ENCODE measurements at regions not wholly inside any gene's neighbourhood (a gene's known extent, or its start where the extent isn't known, plus 50 kb on each side); places are given as distances from the start of the nearest gene placed in this dataset.

- TF ChIP-seq DZIP1 (CRISPR knock-in tag; IDR thresholded peaks at IDR 0.05) (no peak), ATF3 (CRISPR knock-in tag; IDR thresholded peaks at IDR 0.05) (no peak), ZNF879 (CRISPR knock-in tag; IDR thresholded peaks at IDR 0.05) (no peak), MLX (CRISPR knock-in tag; IDR thresholded peaks at IDR 0.05) (no peak; the same call in 1 of the 2 replicates), ISX (CRISPR knock-in tag; conservative IDR thresholded peaks at IDR 0.05) (no peak), TEAD3 (CRISPR knock-in tag; optimal IDR thresholded peaks at IDR 0.05; ENCODE audit: borderline replicate concordance) (peak; percentile 75), XRCC5 (optimal IDR thresholded peaks at IDR 0.05; ENCODE audit: low read length) (no peak), ZNF264 (CRISPR knock-in tag; IDR thresholded peaks at IDR 0.05) (peak; percentile 47; the same call in 1 of the 2 replicates), MZF1 (CRISPR knock-in tag; IDR thresholded peaks at IDR 0.05; ENCODE audit: borderline replicate concordance) (no peak), TARDBP (CRISPR knock-in tag; IDR thresholded peaks at IDR 0.05) (peak; percentile 75), HNF4G (IDR thresholded peaks at IDR 0.05; ENCODE audit: borderline replicate concordance, low read depth, low read length) (no peak), HNF4G (CRISPR knock-in tag; IDR thresholded peaks at IDR 0.05; ENCODE audit: borderline replicate concordance, low read depth) (no peak), PITX1 (CRISPR knock-in tag; IDR thresholded peaks at IDR 0.05) (peak; percentile 97), KLF15 (CRISPR knock-in tag; IDR thresholded peaks at IDR 0.05; ENCODE audit: borderline replicate concordance) (no peak), ZFY (CRISPR knock-in tag; IDR thresholded peaks at IDR 0.05) (no peak), ZBTB46 (CRISPR knock-in tag; IDR thresholded peaks at IDR 0.05; ENCODE audit: borderline replicate concordance) (no peak), MBNL3 (CRISPR knock-in tag; conservative IDR thresholded peaks at IDR 0.05) (no peak), AGO1 (IDR thresholded peaks at IDR 0.05; ENCODE audit: low read depth, low read length, poor library complexity, severe bottlenecking) (no peak), TOE1 (CRISPR knock-in tag; IDR thresholded peaks at IDR 0.05) (0 out of 2 replicates have a peak, but pooled peaks have one; percentile 33), CBFB (CRISPR knock-in tag; IDR thresholded peaks at IDR 0.05) (no peak), ZFAT (CRISPR knock-in tag; conservative IDR thresholded peaks at IDR 0.05) (no peak), ADNP (CRISPR knock-in tag; IDR thresholded peaks at IDR 0.05) (no peak), ZNF776 (CRISPR knock-in tag; IDR thresholded peaks at IDR 0.05) (no peak), ZNF530 (CRISPR knock-in tag; IDR thresholded peaks at IDR 0.05; ENCODE audit: low read depth) (no peak), ZNF230 (CRISPR knock-in tag; IDR thresholded peaks at IDR 0.05) (no peak), CCDC6 (CRISPR knock-in tag; IDR thresholded peaks at IDR 0.05) (no peak)
These were observed 51.0 kb upstream of the TOX3 start (continued) for GRCh38 chr16:52597772-52598483.
